ENCODE measurements at regions not wholly inside any gene's neighbourhood (a gene's known extent, or its start where the extent isn't known, plus 50 kb on each side); places are given as distances from the start of the nearest gene placed in this dataset.

GRCh38 chr9:2934241-2934650 is 90.4 kb upstream of the PUM3 start:
- H3K9me3 ChIP-seq: no peaks in the 10 kb centered on the region
- WGBS, 4 donors: 67 to 82% (median 69%) methylated on average over 5 to 7 of the region's 7 CpGs
- no peak overlapping the region for H3K27ac ChIP-seq
- no peak for DNase-seq
- intact Hi-C loops (cut with DNase I): no loop called here
- TF ChIP-seq CTCF (IDR thresholded peaks at IDR 0.05): no peak
- no peak for TF ChIP-seq POLR2A (IDR thresholded peaks at IDR 0.05)
- H3K36me3 ChIP-seq: no peaks in the 10 kb centered on the region
- H3K4me1 ChIP-seq: no peaks in the 10 kb centered on the region
- H3K27me3 ChIP-seq: peaks cover 0 to 3% (median 0%) of the 10 kb centered on the region in 9 donors
- H3K4me3 ChIP-seq: no peak overlapping the region
- ATAC-seq: no peak

GRCh38 chr9:2933165-2934095 is 89.5 kb upstream of the PUM3 start:
- no peak for TF ChIP-seq POLR2A (IDR thresholded peaks at IDR 0.05)
- TF ChIP-seq CTCF (IDR thresholded peaks at IDR 0.05): no peak
- 90 to 95% (median 93%) methylated on average over 24 to 47 of the region's 47 CpGs for WGBS, 4 donors
- Histone ChIP-seq H3K9me3 (no peaks in the 10 kb centered on the region), H3K4me3 (no peak overlapping the region), H3K27ac (no peak overlapping the region), H3K36me3 (no peaks in the 10 kb centered on the region), H3K4me1 (no peaks in the 10 kb centered on the region), H3K27me3 (peaks cover 0 to 3% (median 0%) of the 10 kb centered on the region in 9 donors)
- ATAC-seq: no peak
- DNase-seq: peak in 2 of 5 donors; percentile 18 to 65
- intact Hi-C loops (cut with DNase I): no loop called here

GRCh38 chr9:2928411-2928810 is 84.5 kb upstream of the PUM3 start:
- H3K27me3 ChIP-seq: peaks cover 0 to 9% (median 0%) of the 10 kb centered on the region in 9 donors
- H3K36me3 ChIP-seq: no peaks in the 10 kb centered on the region
- H3K9me3 ChIP-seq: peaks cover 0 to 8% (median 0%) of the 10 kb centered on the region in 12 donors
- H3K4me3 ChIP-seq: no peak overlapping the region
- ATAC-seq: no peak
- no peaks in the 10 kb centered on the region for H3K4me1 ChIP-seq
- no peak for DNase-seq
- TF ChIP-seq POLR2A (IDR thresholded peaks at IDR 0.05): no peak
- no peak for TF ChIP-seq CTCF (IDR thresholded peaks at IDR 0.05)
- 69 to 78% (median 72%) methylated on average over 3 of the region's 3 CpGs for WGBS, 4 donors
- no peak overlapping the region for H3K27ac ChIP-seq
- intact Hi-C loops (cut with DNase I): no loop called here

- peaks cover 0 to 8% (median 0%) of the 10 kb centered on the region in 12 donors for H3K9me3 ChIP-seq
- no peak for ATAC-seq
- H3K4me1 ChIP-seq: no peaks in the 10 kb centered on the region
- H3K27me3 ChIP-seq: peaks cover 0 to 21% (median 0%) of the 10 kb centered on the region in 9 donors
- TF ChIP-seq POLR2A (IDR thresholded peaks at IDR 0.05): no peak
- no peak for TF ChIP-seq CTCF (IDR thresholded peaks at IDR 0.05)
- no peak overlapping the region for H3K27ac ChIP-seq
- no peak overlapping the region for H3K4me3 ChIP-seq
- WGBS, 4 donors: 65 to 81% (median 76%) methylated on average over 5 of the region's 5 CpGs
- no peaks in the 10 kb centered on the region for H3K36me3 ChIP-seq
- no peak for DNase-seq
- intact Hi-C loops (cut with DNase I): no loop called here
These were observed 81.1 kb upstream of the PUM3 start for GRCh38 chr9:2925016-2925415.

Data from heart left ventricle (tissue), 16 donors.